ENCODE measurements at regions not wholly inside any gene's neighbourhood (a gene's known extent, or its start where the extent isn't known, plus 50 kb on each side); places are given as distances from the start of the nearest gene placed in this dataset.

- no peaks in the 10 kb centered on the region for H3K4me1 ChIP-seq
- H3K36me3 ChIP-seq = no peaks in the 10 kb centered on the region
- H3K27ac ChIP-seq = no peak overlapping the region
- no peak for DNase-seq (ENCODE audit: low spot score in 2 of 2)
- H3K4me3 ChIP-seq = no peak overlapping the region
- intact Hi-C loops (cut with DNase I) = no loop called here
- no peaks in the 10 kb centered on the region for H3K27me3 ChIP-seq
- no peaks in the 10 kb centered on the region for H3K9me3 ChIP-seq
- no peak for TF ChIP-seq CTCF (IDR thresholded peaks at IDR 0.05)
Measured at GRCh38 chr5:85010014-85010562, 625.4 kb upstream of the EDIL3 start.

- no peak overlapping the region for H3K27ac ChIP-seq
Measured at GRCh38 chr5:85017261-85017660, 632.6 kb upstream of the EDIL3 start.

GRCh38 chr5:85030316-85031084 lies 645.8 kb upstream of the EDIL3 start:
- TF ChIP-seq CTCF (IDR thresholded peaks at IDR 0.05) = no peak
- intact Hi-C loops (cut with DNase I) = no loop called here
- Histone ChIP-seq H3K9me3 (no peaks in the 10 kb centered on the region), H3K27ac (no peak overlapping the region), H3K4me1 (no peaks in the 10 kb centered on the region), H3K27me3 (no peaks in the 10 kb centered on the region), H3K4me3 (no peak overlapping the region), H3K36me3 (no peaks in the 10 kb centered on the region)
- no peak for DNase-seq (ENCODE audit: low spot score in 2 of 2)

More at GRCh38 chr5:85017261-85017660, 632.6 kb upstream of the EDIL3 start:
- intact Hi-C loops (cut with DNase I) = no loop called here
- Histone ChIP-seq H3K4me3 (no peak overlapping the region), H3K27me3 (no peaks in the 10 kb centered on the region), H3K9me3 (peaks cover 0 to 5% of the 10 kb centered on the region in 2 donors), H3K36me3 (no peaks in the 10 kb centered on the region), H3K4me1 (no peaks in the 10 kb centered on the region)
- TF ChIP-seq CTCF (IDR thresholded peaks at IDR 0.05) = no peak
- DNase-seq (ENCODE audit: low spot score in 2 of 2) = no peak

GRCh38 chr5:85049020-85049419 lies 664.3 kb upstream of the EDIL3 start:
- H3K9me3 ChIP-seq = no peaks in the 10 kb centered on the region
- no peaks in the 10 kb centered on the region for H3K36me3 ChIP-seq
- no peaks in the 10 kb centered on the region for H3K27me3 ChIP-seq
- peak in 1 of 3 experiments; percentile 7 for TF ChIP-seq CTCF (IDR thresholded peaks at IDR 0.05)
- DNase-seq (ENCODE audit: low spot score in 2 of 2) = no peak
- no peak overlapping the region for H3K4me3 ChIP-seq
- intact Hi-C loops (cut with DNase I) = no loop called here
- no peak overlapping the region for H3K27ac ChIP-seq
- H3K4me1 ChIP-seq = no peaks in the 10 kb centered on the region

- H3K4me3 ChIP-seq = no peak overlapping the region
- no peak for DNase-seq (ENCODE audit: low spot score in 2 of 2)
- H3K27me3 ChIP-seq = no peaks in the 10 kb centered on the region
- no peaks in the 10 kb centered on the region for H3K36me3 ChIP-seq
- H3K9me3 ChIP-seq = no peaks in the 10 kb centered on the region
- intact Hi-C loops (cut with DNase I) = no loop called here
- no peak overlapping the region for H3K27ac ChIP-seq
- no peak for TF ChIP-seq CTCF (IDR thresholded peaks at IDR 0.05)
- no peaks in the 10 kb centered on the region for H3K4me1 ChIP-seq
Measured at GRCh38 chr5:85052826-85053225, 668.1 kb upstream of the EDIL3 start.

Data from ascending aorta (tissue), 2 donors.